Panc1 (cell line): ENCODE measurements at regions not wholly inside any gene's neighbourhood (a gene's known extent, or its start where the extent isn't known, plus 50 kb on each side); places are given as distances from the start of the nearest gene placed in this dataset.

Source experiments
- POLR2AphosphoS5 ChIP-seq: IDR thresholded peaks from 2 replicates; pipeline ENCODE4 v1.6.1; 2012; ENCODE audit warnings: mild to moderate bottlenecking, low read depth, low read length, moderate library complexity
- SIN3A ChIP-seq: IDR thresholded peaks from 2 replicates; pipeline ENCODE4 v1.6.1; 2012; ENCODE audit warnings: low read depth, mild to moderate bottlenecking, low read length, moderate library complexity, borderline replicate concordance; ENCODE audit not compliant: insufficient read depth
- TF ChIP-seq, protein P1 (sequence below): fragments of 450-650 bp; IDR thresholded peaks from 2 replicates; pipeline ENCODE4 v1.5.1; 2017; ENCODE audit warnings: mild to moderate bottlenecking
- TF ChIP-seq, protein P2 (sequence below), 2 experiments: IDR thresholded peaks; 2 replicates each; pipeline ENCODE4 v1.6.1; 2011 to 2012; ENCODE audit warnings: low read depth in 2 of 2, control low read depth in 1 of 2, low read length in 1 of 2, mild to moderate bottlenecking in 1 of 2, moderate library complexity in 1 of 2; ENCODE audit not compliant: insufficient read depth in 1 of 2

DNA sequence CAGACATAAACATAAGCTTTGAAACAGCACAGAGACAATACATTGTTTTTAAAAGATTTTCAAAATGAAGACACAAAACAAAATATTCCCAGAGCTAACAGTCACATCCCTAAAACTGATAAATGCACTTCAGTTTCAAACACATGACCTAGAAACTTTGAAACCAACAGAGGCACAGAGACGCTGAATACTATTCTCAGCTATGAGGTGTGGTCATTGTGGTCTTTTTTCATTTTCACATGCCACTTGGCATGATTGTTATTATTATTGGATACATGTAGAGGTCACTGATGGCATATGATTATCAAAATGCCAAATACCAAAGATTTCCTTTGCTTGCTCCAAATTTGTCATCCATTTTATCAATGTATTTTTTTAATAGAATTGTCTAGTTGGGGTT is 306.9 kb downstream of the QKI start:
- TF ChIP-seq, protein P1, sequence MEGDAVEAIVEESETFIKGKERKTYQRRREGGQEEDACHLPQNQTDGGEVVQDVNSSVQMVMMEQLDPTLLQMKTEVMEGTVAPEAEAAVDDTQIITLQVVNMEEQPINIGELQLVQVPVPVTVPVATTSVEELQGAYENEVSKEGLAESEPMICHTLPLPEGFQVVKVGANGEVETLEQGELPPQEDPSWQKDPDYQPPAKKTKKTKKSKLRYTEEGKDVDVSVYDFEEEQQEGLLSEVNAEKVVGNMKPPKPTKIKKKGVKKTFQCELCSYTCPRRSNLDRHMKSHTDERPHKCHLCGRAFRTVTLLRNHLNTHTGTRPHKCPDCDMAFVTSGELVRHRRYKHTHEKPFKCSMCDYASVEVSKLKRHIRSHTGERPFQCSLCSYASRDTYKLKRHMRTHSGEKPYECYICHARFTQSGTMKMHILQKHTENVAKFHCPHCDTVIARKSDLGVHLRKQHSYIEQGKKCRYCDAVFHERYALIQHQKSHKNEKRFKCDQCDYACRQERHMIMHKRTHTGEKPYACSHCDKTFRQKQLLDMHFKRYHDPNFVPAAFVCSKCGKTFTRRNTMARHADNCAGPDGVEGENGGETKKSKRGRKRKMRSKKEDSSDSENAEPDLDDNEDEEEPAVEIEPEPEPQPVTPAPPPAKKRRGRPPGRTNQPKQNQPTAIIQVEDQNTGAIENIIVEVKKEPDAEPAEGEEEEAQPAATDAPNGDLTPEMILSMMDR, result no peak
- TF ChIP-seq, protein P2, sequence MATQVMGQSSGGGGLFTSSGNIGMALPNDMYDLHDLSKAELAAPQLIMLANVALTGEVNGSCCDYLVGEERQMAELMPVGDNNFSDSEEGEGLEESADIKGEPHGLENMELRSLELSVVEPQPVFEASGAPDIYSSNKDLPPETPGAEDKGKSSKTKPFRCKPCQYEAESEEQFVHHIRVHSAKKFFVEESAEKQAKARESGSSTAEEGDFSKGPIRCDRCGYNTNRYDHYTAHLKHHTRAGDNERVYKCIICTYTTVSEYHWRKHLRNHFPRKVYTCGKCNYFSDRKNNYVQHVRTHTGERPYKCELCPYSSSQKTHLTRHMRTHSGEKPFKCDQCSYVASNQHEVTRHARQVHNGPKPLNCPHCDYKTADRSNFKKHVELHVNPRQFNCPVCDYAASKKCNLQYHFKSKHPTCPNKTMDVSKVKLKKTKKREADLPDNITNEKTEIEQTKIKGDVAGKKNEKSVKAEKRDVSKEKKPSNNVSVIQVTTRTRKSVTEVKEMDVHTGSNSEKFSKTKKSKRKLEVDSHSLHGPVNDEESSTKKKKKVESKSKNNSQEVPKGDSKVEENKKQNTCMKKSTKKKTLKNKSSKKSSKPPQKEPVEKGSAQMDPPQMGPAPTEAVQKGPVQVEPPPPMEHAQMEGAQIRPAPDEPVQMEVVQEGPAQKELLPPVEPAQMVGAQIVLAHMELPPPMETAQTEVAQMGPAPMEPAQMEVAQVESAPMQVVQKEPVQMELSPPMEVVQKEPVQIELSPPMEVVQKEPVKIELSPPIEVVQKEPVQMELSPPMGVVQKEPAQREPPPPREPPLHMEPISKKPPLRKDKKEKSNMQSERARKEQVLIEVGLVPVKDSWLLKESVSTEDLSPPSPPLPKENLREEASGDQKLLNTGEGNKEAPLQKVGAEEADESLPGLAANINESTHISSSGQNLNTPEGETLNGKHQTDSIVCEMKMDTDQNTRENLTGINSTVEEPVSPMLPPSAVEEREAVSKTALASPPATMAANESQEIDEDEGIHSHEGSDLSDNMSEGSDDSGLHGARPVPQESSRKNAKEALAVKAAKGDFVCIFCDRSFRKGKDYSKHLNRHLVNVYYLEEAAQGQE (IDR thresholded peaks at IDR 0.05; ENCODE audit: insufficient read depth in 1 of 2, low read depth in 2 of 2, low read length in 1 of 2), result no peak
- TF ChIP-seq POLR2AphosphoS5, result no peak
- no peak for TF ChIP-seq SIN3A
